ENCODE measurements at regions not wholly inside any gene's neighbourhood (a gene's known extent, or its start where the extent isn't known, plus 50 kb on each side); places are given as distances from the start of the nearest gene placed in this dataset.

DNA sequence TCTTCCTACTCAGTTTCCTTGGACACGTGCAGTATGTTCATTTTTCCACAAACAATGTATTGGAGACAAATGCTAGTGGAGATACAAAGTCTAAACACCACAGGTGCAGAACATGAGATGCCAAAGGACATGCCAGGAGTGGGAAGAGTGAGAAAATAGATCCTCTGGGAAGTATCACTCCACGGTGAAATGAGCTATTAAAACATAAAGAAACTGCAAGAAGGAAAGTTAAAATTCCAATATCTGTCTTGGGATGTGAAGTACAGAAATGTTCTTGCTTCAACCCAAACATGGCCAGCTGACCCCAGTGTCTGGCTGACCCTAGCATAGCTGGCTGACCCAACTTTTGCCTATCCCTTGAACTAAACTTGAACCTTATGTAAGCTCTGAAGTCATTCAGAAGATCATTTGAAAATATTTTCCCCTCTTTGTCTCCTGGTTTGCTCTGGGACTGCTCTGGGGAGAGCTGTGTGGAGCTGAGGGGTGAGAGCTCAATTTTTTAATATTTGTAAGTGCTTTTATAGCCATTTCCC, 59.5 kb downstream of the FZD1 start:
- TF ChIP-seq, protein P1, sequence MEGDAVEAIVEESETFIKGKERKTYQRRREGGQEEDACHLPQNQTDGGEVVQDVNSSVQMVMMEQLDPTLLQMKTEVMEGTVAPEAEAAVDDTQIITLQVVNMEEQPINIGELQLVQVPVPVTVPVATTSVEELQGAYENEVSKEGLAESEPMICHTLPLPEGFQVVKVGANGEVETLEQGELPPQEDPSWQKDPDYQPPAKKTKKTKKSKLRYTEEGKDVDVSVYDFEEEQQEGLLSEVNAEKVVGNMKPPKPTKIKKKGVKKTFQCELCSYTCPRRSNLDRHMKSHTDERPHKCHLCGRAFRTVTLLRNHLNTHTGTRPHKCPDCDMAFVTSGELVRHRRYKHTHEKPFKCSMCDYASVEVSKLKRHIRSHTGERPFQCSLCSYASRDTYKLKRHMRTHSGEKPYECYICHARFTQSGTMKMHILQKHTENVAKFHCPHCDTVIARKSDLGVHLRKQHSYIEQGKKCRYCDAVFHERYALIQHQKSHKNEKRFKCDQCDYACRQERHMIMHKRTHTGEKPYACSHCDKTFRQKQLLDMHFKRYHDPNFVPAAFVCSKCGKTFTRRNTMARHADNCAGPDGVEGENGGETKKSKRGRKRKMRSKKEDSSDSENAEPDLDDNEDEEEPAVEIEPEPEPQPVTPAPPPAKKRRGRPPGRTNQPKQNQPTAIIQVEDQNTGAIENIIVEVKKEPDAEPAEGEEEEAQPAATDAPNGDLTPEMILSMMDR (IDR thresholded peaks at IDR 0.05; ENCODE audit: control insufficient read depth, insufficient read depth, low read depth, low read length, missing control alignments) = no peak
- H3K4me3 ChIP-seq (ENCODE audit: control insufficient read depth, low read depth, low read length) = no peak overlapping the region
- no peak for DNase-seq (ENCODE audit: low read depth)

DNA sequence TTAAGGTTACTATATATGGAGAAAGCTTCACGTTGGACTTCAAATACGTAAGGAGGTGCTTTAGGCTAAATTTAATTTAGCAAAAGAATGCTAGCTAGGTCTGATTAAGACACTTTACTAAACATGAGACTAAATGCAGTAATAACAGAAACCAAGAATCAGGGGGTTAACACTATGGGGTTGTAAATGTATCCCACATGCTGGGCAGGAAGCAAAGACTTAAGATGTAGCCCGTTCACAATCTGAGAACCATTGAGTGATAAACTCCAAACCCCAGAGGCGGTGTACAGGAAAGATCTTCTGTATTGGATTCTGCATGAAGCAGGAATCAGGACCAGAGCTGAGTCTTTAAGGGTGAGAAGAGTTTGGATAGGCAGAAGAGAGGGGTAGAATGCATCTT, 60.4 kb downstream of the FZD1 start:
- H3K4me3 ChIP-seq (ENCODE audit: control insufficient read depth, low read depth, low read length) = no peak overlapping the region
- no peak for DNase-seq (ENCODE audit: low read depth)
- TF ChIP-seq, protein P1 (IDR thresholded peaks at IDR 0.05; ENCODE audit: control insufficient read depth, insufficient read depth, low read depth, low read length, missing control alignments) = no peak

DNA sequence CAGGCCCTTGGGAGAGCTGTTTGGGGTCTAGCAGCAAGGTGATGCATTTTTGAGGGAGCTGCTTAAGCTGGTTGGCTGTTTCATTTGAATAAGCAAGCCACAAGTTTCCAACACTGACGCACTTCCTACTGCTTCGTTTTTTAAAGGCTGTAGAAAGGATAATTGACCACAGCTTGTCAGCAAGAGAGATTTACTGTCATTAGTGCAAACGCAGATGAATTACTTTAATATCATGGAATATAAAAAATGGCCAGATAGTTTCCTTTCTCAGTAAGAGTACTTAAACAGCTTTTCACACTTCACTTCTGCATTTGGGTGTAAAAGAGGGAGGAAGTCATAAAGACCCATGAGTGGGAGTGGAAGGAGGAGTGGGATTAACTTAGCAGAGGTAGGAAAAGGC, 61.5 kb downstream of the FZD1 start:
- DNase-seq (ENCODE audit: low read depth) = peak; percentile 29
- H3K4me3 ChIP-seq (ENCODE audit: control insufficient read depth, low read depth, low read length) = no peak overlapping the region
- TF ChIP-seq, protein P1 (IDR thresholded peaks at IDR 0.05; ENCODE audit: control insufficient read depth, insufficient read depth, low read depth, low read length, missing control alignments) = no peak

DNA sequence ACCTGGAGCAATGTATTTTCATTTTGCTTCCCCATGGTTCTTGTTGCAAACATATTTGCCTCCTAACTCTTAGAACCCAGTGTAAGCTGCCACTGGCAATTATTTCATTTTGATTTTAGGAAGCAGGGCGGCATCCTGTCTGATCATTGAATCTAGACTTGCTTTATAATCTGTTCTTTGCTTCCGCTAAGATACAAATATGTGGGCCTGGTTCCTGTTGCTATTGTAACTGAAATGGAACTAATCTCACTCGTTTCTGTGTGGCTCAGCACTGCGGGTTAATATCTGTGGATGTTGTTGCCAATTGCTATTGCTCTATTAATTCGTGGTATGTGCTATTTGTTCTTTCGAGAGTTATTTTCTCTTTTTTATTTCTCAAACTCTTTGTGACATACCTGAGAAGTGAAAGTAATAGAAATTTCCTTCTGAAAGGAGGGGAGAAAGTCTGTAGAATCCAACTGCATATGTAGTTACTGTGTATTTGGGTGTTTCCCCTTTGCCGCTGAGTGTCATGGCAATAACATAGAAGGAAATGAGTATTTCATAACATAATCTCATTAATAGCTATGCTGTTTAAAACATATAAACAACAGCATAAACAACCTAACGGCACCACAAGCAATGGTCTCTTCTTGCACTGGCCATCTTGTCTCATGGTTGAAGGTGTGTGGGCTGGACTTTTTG, 62.4 kb downstream of the FZD1 start:
- H3K4me3 ChIP-seq (ENCODE audit: control insufficient read depth, low read depth, low read length) = no peak overlapping the region
- TF ChIP-seq, protein P1 (IDR thresholded peaks at IDR 0.05; ENCODE audit: control insufficient read depth, insufficient read depth, low read depth, low read length, missing control alignments) = no peak
- no peak for DNase-seq (ENCODE audit: low read depth)

DNA sequence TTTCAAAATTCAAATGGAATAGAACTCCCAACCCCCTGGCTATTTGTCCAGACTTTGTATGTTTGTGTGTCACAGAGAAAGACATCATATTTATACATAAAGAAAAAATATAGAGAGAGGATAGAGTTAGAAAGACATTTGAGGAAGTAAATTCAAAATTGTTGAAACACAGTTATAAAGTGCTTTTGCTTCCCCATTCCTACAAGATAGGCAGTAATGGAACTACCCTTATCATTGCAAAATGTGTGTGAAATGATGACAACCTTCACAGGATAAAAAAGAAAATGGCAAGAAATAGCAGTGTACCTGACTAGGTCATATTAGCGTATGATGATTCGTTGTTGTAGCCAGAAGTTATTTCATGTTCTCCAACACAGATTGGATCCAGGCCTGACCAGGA, 63.1 kb downstream of the FZD1 start:
- H3K4me3 ChIP-seq (ENCODE audit: control insufficient read depth, low read depth, low read length) = no peak overlapping the region
- TF ChIP-seq, protein P1 (IDR thresholded peaks at IDR 0.05; ENCODE audit: control insufficient read depth, insufficient read depth, low read depth, low read length, missing control alignments) = no peak
- no peak for DNase-seq (ENCODE audit: low read depth)

DNA sequence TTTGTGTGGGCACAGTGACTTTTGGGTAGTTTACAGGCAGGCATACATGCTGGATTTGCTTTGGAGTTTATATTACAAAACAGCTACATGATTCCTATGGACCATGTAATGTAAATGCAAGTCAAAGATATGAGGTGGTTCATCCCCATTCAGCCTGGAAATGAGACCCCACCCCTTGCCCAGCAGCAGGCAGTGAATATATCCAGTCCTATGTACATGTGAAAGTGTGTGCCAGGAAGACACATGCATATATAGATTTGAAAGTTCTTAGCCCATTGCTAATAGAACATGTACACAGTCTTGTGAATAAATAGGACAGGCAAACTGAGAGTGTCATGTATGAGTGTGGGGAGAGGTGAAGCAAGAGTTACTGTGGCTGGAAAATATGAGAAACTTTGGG, 65.3 kb downstream of the FZD1 start:
- TF ChIP-seq, protein P1 (IDR thresholded peaks at IDR 0.05; ENCODE audit: control insufficient read depth, insufficient read depth, low read depth, low read length, missing control alignments) = no peak
- no peak for DNase-seq (ENCODE audit: low read depth)
- H3K4me3 ChIP-seq (ENCODE audit: control insufficient read depth, low read depth, low read length) = no peak overlapping the region

Measured in AG09309 (cell line).